Kidney (tissue), 13 donors: ENCODE measurements at regions not wholly inside any gene's neighbourhood (a gene's known extent, or its start where the extent isn't known, plus 50 kb on each side); places are given as distances from the start of the nearest gene placed in this dataset.

Experiments
- DNase-seq, 5 donors: peaks; one replicate each; pipeline ENCODE4 v3.0.0-alpha.2; 2013 to 2020
- FAIRE-seq: peaks from 2 replicates; lab custom pipeline; 2012; peaks lifted over from hg19 to GRCh38; lab: Jason Lieb, UNC
- H3K27ac ChIP-seq, 2 donors: one replicate each; pipeline ENCODE4 v1.7.0; 2013; ENCODE audit warnings: low read depth in 2 of 2, low read length in 2 of 2, inconsistent platforms in 1 of 2
- H3K27me3 ChIP-seq: one replicate; pipeline ENCODE4 v1.7.1; 2013; ENCODE audit warnings: low read length, inconsistent platforms; ENCODE audit not compliant: control insufficient read depth, insufficient read depth
- H3K36me3 ChIP-seq, 3 donors: one replicate each; pipeline versions ENCODE4 v1.7.0 to v1.7.1; 2013; ENCODE audit warnings: low read length in 3 of 3, control low read depth in 1 of 3, inconsistent platforms in 1 of 3; ENCODE audit not compliant: insufficient read depth in 3 of 3, control insufficient read depth in 2 of 3
- H3K4me1 ChIP-seq, 3 donors: one replicate each; pipeline versions ENCODE4 v1.7.0 to v1.7.1; 2013; ENCODE audit warnings: low read length in 3 of 3, inconsistent platforms in 1 of 3, low read depth in 1 of 3; ENCODE audit not compliant: control insufficient read depth in 2 of 3, insufficient read depth in 2 of 3
- H3K4me3 ChIP-seq, 3 donors: one replicate each; pipeline versions ENCODE4 v1.7.0 to v1.8.1; 2013; ENCODE audit warnings: low read length in 3 of 3, control low read depth in 1 of 3, inconsistent platforms in 1 of 3
- H3K9ac ChIP-seq, 3 donors: one replicate each; pipeline versions ENCODE4 v1.7.0 to v1.7.1; 2013; ENCODE audit warnings: low read length in 3 of 3, control low read depth in 1 of 3, inconsistent platforms in 1 of 3
- H3K9me3 ChIP-seq, 3 donors: one replicate each; pipeline versions ENCODE4 v1.7.0 to v1.7.1; 2013; ENCODE audit warnings: low read length in 3 of 3, control low read depth in 1 of 3, inconsistent platforms in 1 of 3; ENCODE audit not compliant: control insufficient read depth in 2 of 3, insufficient read depth in 1 of 3
- CTCF ChIP-seq: IDR thresholded peaks from 3 replicates; pipeline ENCODE4 v1.5.1; 2012; ENCODE audit warnings: mild to moderate bottlenecking, moderate library complexity, borderline replicate concordance; ENCODE audit not compliant: insufficient read depth; ENCODE audit errors: extremely low read depth
- intact Hi-C: fragments of 100-400 bp; cut with DNase I; formaldehyde crosslinking; loops from one replicate; pipeline ENCODE4 v1.11.1; 2022
- donor health status: control.
- donor health status: control.
- donor health status: control.
- donor health status: control.
- donor health status: control.
- donor health status: DM: yes; HTN: yes; CAD: no.
- donor health status: Normal renal cell carcinoma (clear cell type).

GRCh38 chr5:174316326-174316725 lies 270.8 kb downstream of the NSG2 start:
- no peaks in the 10 kb centered on the region for H3K4me1 ChIP-seq
- FAIRE-seq (no peak), DNase-seq (no peak)
- no peak overlapping the region for H3K9ac ChIP-seq
- intact Hi-C loops = no loop called here
- H3K9me3 ChIP-seq = no peaks in the 10 kb centered on the region
- no peak overlapping the region for H3K27ac ChIP-seq
- H3K4me3 ChIP-seq = no peak overlapping the region
- no peaks in the 10 kb centered on the region for H3K27me3 ChIP-seq
- no peaks in the 10 kb centered on the region for H3K36me3 ChIP-seq
- TF ChIP-seq CTCF = no peak

- FAIRE-seq (no peak), DNase-seq (peak in 4 of 5 donors; percentile 58 to 69 (median 61))
- peak; percentile 76 for TF ChIP-seq CTCF
- Histone ChIP-seq H3K9ac (no peak overlapping the region), H3K4me3 (no peak overlapping the region), H3K36me3 (no peaks in the 10 kb centered on the region), H3K27me3 (no peaks in the 10 kb centered on the region), H3K4me1 (no peaks in the 10 kb centered on the region), H3K9me3 (no peaks in the 10 kb centered on the region), H3K27ac (no peak overlapping the region)
- intact Hi-C loops = no loop called here
Observed at GRCh38 chr5:174317256-174317894, 271.9 kb downstream of the NSG2 start.

- FAIRE-seq = peak; percentile 6
- Histone ChIP-seq H3K27ac (no peak overlapping the region), H3K9me3 (no peaks in the 10 kb centered on the region)
Observed at GRCh38 chr5:174318578-174318977, 273.1 kb downstream of the NSG2 start.

More at GRCh38 chr5:174318578-174318977, 273.1 kb downstream of the NSG2 start:
- H3K9ac ChIP-seq = no peak overlapping the region
- H3K4me1 ChIP-seq = no peaks in the 10 kb centered on the region
- no peak for DNase-seq
- H3K27me3 ChIP-seq = no peaks in the 10 kb centered on the region
- no peaks in the 10 kb centered on the region for H3K36me3 ChIP-seq
- intact Hi-C loops = no loop called here
- TF ChIP-seq CTCF = no peak
- H3K4me3 ChIP-seq = no peak overlapping the region
